Trophoblast cell (in vitro differentiated cells and primary cell): ENCODE measurements at regions not wholly inside any gene's neighbourhood (a gene's known extent, or its start where the extent isn't known, plus 50 kb on each side); places are given as distances from the start of the nearest gene placed in this dataset.

Source experiments
- DNase-seq, 2 donors: peaks; one replicate each; pipeline ENCODE4 v3.0.0-alpha.2; 2016
- H2AFZ ChIP-seq: 2 replicates; pipeline ENCODE4 v1.6.1; 2013; ENCODE audit warnings: low read length, moderate library complexity, mild to moderate bottlenecking; ENCODE audit not compliant: insufficient read depth, poor library complexity
- H2AK5ac ChIP-seq: 2 replicates; pipeline ENCODE4 v1.6.1; 2013; ENCODE audit warnings: mild to moderate bottlenecking, low read length
- H2BK120ac ChIP-seq: 2 replicates; pipeline ENCODE4 v1.6.1; 2013; ENCODE audit warnings: low read length, mild to moderate bottlenecking, moderate library complexity; ENCODE audit not compliant: insufficient read depth, poor library complexity
- H2BK12ac ChIP-seq: 2 replicates; pipeline ENCODE4 v1.6.1; 2013; ENCODE audit warnings: mild to moderate bottlenecking, low read length, moderate library complexity
- H2BK5ac ChIP-seq: 2 replicates; pipeline ENCODE4 v1.6.1; 2013; ENCODE audit warnings: low read length, low read depth, moderate library complexity, mild to moderate bottlenecking; ENCODE audit not compliant: poor library complexity
- H3K14ac ChIP-seq: 2 replicates; pipeline ENCODE4 v1.6.1; 2013; ENCODE audit warnings: mild to moderate bottlenecking, low read length
- H3K18ac ChIP-seq: 2 replicates; pipeline ENCODE4 v1.6.1; 2013; ENCODE audit warnings: mild to moderate bottlenecking, low read length
- H3K23ac ChIP-seq: 2 replicates; pipeline ENCODE4 v1.6.1; 2013; ENCODE audit warnings: low read length
- H3K27ac ChIP-seq: 2 replicates; pipeline ENCODE4 v1.5.1; 2013; ENCODE audit warnings: low read depth, mild to moderate bottlenecking, inconsistent platforms, low read length, moderate library complexity
- H3K27me3 ChIP-seq: 2 replicates; pipeline ENCODE4 v1.6.1; 2013; ENCODE audit warnings: inconsistent platforms, mild to moderate bottlenecking, low read length, moderate library complexity; ENCODE audit not compliant: insufficient read depth
- H3K36me3 ChIP-seq, 2 experiments: 1 replicate in 1 of 2; 2 replicates in 1 of 2; pipeline ENCODE4 v1.6.1; 2013; ENCODE audit warnings: low read length in 2 of 2, mild to moderate bottlenecking in 2 of 2, moderate library complexity in 1 of 2; ENCODE audit not compliant: insufficient read depth in 2 of 2, control insufficient read depth in 1 of 2
- H3K4ac ChIP-seq: 2 replicates; pipeline ENCODE4 v1.6.1; 2013; ENCODE audit warnings: low read depth, mild to moderate bottlenecking, low read length, moderate library complexity
- H3K4me1 ChIP-seq, 2 experiments: 1 replicate in 1 of 2; 2 replicates in 1 of 2; pipeline ENCODE4 v1.6.1; 2013; ENCODE audit warnings: low read length in 2 of 2, mild to moderate bottlenecking in 2 of 2, moderate library complexity in 1 of 2; ENCODE audit not compliant: insufficient read depth in 2 of 2, control insufficient read depth in 1 of 2
- H3K4me2 ChIP-seq: 2 replicates; pipeline ENCODE4 v1.6.1; 2013; ENCODE audit warnings: inconsistent platforms, mild to moderate bottlenecking, low read length, moderate library complexity
- H3K4me3 ChIP-seq: 2 replicates; pipeline ENCODE4 v1.5.1; 2013; ENCODE audit warnings: mild to moderate bottlenecking, low read depth, low read length, inconsistent platforms
- H3K79me1 ChIP-seq: one replicate; pipeline ENCODE4 v1.6.1; 2013; ENCODE audit warnings: low read length
- H3K79me2 ChIP-seq: 2 replicates; pipeline ENCODE4 v1.6.1; 2013; ENCODE audit warnings: low read length, mild to moderate bottlenecking; ENCODE audit not compliant: control insufficient read depth, insufficient read depth, poor library complexity
- H3K9ac ChIP-seq: 2 replicates; pipeline ENCODE4 v1.6.1; 2013; ENCODE audit warnings: mild to moderate bottlenecking, low read length
- H3K9me3 ChIP-seq: 2 replicates; pipeline ENCODE4 v1.6.1; 2013; ENCODE audit warnings: low read depth, mild to moderate bottlenecking, control low read depth, inconsistent platforms, low read length; ENCODE audit not compliant: insufficient read depth
- H4K12ac ChIP-seq: 2 replicates; pipeline ENCODE4 v1.6.1; 2013; ENCODE audit warnings: low read depth, mild to moderate bottlenecking, low read length, moderate library complexity
- H4K8ac ChIP-seq: 2 replicates; pipeline ENCODE4 v1.6.1; 2013; ENCODE audit warnings: low read depth, mild to moderate bottlenecking, low read length, moderate library complexity
- H4K91ac ChIP-seq: one replicate; pipeline ENCODE4 v1.6.1; 2013; ENCODE audit warnings: low read depth, mild to moderate bottlenecking, low read length, moderate library complexity
- WGBS: extraction: QIAGEN DNeasy Blood & Tissue Kit; methylation state at CpG from one replicate; pipeline ENCODE4 v1.1.7; 2013; ENCODE audit warnings: missing lambda C conversion rate; ENCODE audit not compliant: insufficient read length, insufficient coverage; ENCODE audit errors: extremely low coverage; 5-methylcytosine and 5-hydroxymethylcytosine counted together

DNA sequence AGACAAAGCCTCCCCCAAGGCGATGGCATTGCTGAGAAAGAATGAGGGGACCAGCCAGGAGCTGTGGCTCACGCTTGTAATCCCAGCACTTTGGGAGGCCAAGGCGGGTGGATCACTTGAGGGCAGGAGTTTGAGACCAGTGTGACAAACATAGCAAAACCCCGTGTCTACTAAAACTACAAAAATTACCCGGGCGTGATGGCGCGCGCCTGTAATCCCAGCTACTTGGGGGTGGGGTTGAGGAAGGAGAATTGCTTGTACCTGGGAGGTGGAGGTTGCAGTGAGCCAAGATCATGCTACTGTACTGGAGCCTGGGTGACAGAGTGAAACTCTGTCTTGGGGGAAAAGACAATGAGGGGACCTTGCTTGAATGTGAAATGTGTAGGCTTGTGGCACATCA, 402.4 kb upstream of the C2CD4B start:
- H4K8ac ChIP-seq = no peak overlapping the region
- H3K9ac ChIP-seq = no peak overlapping the region
- no peak overlapping the region for H3K4ac ChIP-seq
- peaks cover 2 to 5% of the 10 kb centered on the region in 2 experiments for H3K4me1 ChIP-seq
- H2BK5ac ChIP-seq = no peak overlapping the region
- H3K4me2 ChIP-seq = no peak overlapping the region
- H4K91ac ChIP-seq = no peak overlapping the region
- H3K9me3 ChIP-seq = no peaks in the 10 kb centered on the region
- no peaks in the 10 kb centered on the region for H3K27me3 ChIP-seq
- no peak overlapping the region for H2AFZ ChIP-seq
- H3K79me1 ChIP-seq = no peaks in the 10 kb centered on the region
- H2BK120ac ChIP-seq = no peak overlapping the region
- H3K4me3 ChIP-seq = no peak overlapping the region
- no peaks in the 10 kb centered on the region for H3K36me3 ChIP-seq
- DNase-seq = no peak
- H3K14ac ChIP-seq = no peak overlapping the region
- no peak overlapping the region for H3K23ac ChIP-seq
- H3K27ac ChIP-seq = no peak overlapping the region
- H3K18ac ChIP-seq = no peak overlapping the region
- no peak overlapping the region for H2BK12ac ChIP-seq
- H4K12ac ChIP-seq = no peak overlapping the region
- no peaks in the 10 kb centered on the region for H3K79me2 ChIP-seq
- WGBS = no CpG with 5 or more reads among the region's 9 CpGs
- H2AK5ac ChIP-seq = no peak overlapping the region

DNA sequence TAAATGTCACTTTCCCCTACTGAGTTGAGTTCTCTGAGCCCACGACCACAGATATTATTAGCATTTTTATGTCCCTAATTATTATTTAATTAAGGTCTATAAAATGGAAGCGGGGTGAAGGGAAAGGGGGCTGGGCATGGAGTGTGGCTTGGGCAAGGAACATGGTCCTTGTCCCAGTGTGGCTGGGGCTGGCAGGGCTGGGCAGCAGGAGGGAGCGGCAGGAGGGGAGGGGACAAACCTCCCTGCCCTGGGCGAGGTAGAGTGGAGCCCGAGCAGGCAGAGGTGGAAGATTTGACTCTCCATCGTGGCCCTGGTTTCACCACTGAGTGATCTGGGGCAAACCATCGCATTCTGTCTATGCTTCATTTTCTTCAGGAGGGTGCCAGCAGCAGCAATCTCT, 402.9 kb upstream of the C2CD4B start:
- Histone ChIP-seq H3K9ac (no peak overlapping the region), H3K4me1 (peaks cover 2 to 7% of the 10 kb centered on the region in 2 experiments), H4K91ac (no peak overlapping the region), H3K79me2 (no peaks in the 10 kb centered on the region), H3K27ac (no peak overlapping the region), H2BK12ac (no peak overlapping the region), H3K9me3 (no peaks in the 10 kb centered on the region), H2BK5ac (no peak overlapping the region), H3K27me3 (no peaks in the 10 kb centered on the region), H3K23ac (no peak overlapping the region), H3K14ac (no peak overlapping the region), H3K36me3 (no peaks in the 10 kb centered on the region), H3K4me2 (no peak overlapping the region), H4K8ac (no peak overlapping the region), H2AFZ (no peak overlapping the region), H3K4me3 (no peak overlapping the region), H4K12ac (no peak overlapping the region), H2AK5ac (no peak overlapping the region), H2BK120ac (no peak overlapping the region), H3K18ac (no peak overlapping the region), H3K4ac (no peak overlapping the region), H3K79me1 (no peaks in the 10 kb centered on the region)
- WGBS = no CpG with 5 or more reads among the region's 7 CpGs
- DNase-seq = no peak

DNA sequence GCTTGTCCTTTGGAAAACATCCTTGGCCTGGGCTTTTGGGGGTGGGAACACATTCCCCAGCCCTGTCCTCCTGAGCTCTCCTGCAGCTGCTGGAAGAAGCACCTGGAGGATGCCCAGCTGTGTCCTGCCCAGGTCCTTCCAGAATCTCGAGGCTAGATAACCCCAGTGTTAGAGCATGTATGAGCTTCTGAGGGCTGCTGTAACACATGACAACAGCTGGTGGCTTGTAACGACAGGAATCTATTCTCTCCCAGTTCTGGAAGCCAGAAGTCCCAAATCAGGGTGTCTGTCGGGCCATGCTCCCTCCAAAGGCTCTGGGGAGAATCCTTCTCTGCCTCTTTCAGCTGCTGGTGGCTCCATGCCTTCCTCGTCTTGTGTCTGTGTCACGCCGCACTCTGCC, 403.6 kb upstream of the C2CD4B start:
- no peak overlapping the region for H2BK120ac ChIP-seq
- no peak overlapping the region for H3K23ac ChIP-seq
- H3K27me3 ChIP-seq = no peaks in the 10 kb centered on the region
- no peak for DNase-seq
- H2BK5ac ChIP-seq = no peak overlapping the region
- H3K4me2 ChIP-seq = no peak overlapping the region
- no peak overlapping the region for H3K18ac ChIP-seq
- no peak overlapping the region for H4K91ac ChIP-seq
- no peaks in the 10 kb centered on the region for H3K79me2 ChIP-seq
- peaks cover 2 to 7% of the 10 kb centered on the region in 2 experiments for H3K4me1 ChIP-seq
- H4K12ac ChIP-seq = no peak overlapping the region
- no peak overlapping the region for H4K8ac ChIP-seq
- no peak overlapping the region for H2AK5ac ChIP-seq
- no peak overlapping the region for H3K14ac ChIP-seq
- no peak overlapping the region for H3K9ac ChIP-seq
- H3K4me3 ChIP-seq = no peak overlapping the region
- H3K27ac ChIP-seq = no peak overlapping the region
- no peaks in the 10 kb centered on the region for H3K36me3 ChIP-seq
- no peak overlapping the region for H3K4ac ChIP-seq
- no peaks in the 10 kb centered on the region for H3K79me1 ChIP-seq
- no CpG with 5 or more reads among the region's 6 CpGs for WGBS
- H3K9me3 ChIP-seq = no peaks in the 10 kb centered on the region
- H2BK12ac ChIP-seq = no peak overlapping the region
- H2AFZ ChIP-seq = no peak overlapping the region

DNA sequence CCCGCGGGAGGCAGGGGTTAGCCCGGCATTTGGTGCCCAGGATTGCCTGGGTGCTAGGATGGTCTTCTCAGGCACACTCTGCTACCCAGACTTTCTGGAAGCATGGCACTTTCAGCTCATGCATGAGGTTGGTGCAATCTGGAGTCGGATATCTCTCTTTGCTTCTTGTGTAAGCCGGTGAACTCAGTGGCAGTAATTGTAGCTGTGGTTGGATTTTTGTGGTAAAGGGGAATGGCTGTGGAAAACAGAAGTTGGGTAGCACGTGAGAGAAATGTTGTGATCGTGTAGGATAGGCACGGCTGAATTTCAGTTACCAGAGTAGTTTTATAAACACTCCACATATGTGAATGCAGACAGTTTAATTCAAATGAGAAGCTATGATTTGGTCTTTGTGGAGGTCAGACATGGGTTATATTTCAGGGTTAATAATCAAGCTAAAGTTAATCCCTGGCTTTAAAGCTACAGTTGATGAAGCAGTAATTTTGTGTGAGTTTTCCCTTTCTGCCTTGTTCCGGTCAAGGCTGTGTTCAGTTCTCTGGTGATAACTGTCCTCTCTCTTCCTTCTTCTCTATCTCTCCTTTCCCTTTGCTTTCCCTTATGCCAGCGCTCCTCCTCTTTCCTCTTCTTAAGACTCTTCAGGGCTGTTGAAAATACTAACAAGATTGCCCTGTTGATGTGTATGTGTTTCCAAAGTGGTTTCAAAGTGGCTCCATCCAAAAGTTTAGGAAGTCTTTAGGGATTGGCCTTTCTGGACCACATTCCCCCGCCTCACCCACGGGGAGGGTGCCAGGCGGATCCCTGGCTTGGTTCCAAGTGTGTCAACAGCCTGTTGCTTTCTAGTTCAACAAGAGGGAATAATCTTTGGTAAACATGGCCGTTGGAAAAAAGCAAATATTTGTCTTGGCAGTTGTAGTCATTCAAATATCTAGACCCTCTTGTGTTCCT, 404.6 kb upstream of the C2CD4B start:
- Histone ChIP-seq H3K9ac (no peak overlapping the region), H4K8ac (no peak overlapping the region), H2BK12ac (no peak overlapping the region), H3K23ac (no peak overlapping the region), H4K91ac (no peak overlapping the region), H3K4me3 (no peak overlapping the region), H3K79me2 (no peaks in the 10 kb centered on the region), H2BK5ac (no peak overlapping the region), H3K14ac (no peak overlapping the region), H3K4me2 (no peak overlapping the region), H3K36me3 (no peaks in the 10 kb centered on the region), H3K4ac (no peak overlapping the region), H3K9me3 (no peaks in the 10 kb centered on the region), H2AFZ (no peak overlapping the region), H3K27ac (no peak overlapping the region), H4K12ac (no peak overlapping the region), H3K4me1 (peaks cover 2 to 7% of the 10 kb centered on the region in 2 experiments), H3K27me3 (no peaks in the 10 kb centered on the region), H3K18ac (no peak overlapping the region), H2AK5ac (no peak overlapping the region), H3K79me1 (no peaks in the 10 kb centered on the region), H2BK120ac (no peak overlapping the region)
- WGBS = 100% methylated on average over 2 of the region's 14 CpGs
- DNase-seq = no peak
